HEK293T (cell line): ENCODE measurements at regions not wholly inside any gene's neighbourhood (a gene's known extent, or its start where the extent isn't known, plus 50 kb on each side); places are given as distances from the start of the nearest gene placed in this dataset.

Experiments
- BHLHE40 ChIP-seq: fragments of 450-650 bp; IDR thresholded peaks from 2 replicates; pipeline ENCODE4 v1.6.1; 2016; ENCODE audit warnings: mild to moderate bottlenecking, moderate library complexity, borderline replicate concordance
- FOXA1 ChIP-seq: fragments of 450-650 bp; IDR thresholded peaks from 2 replicates; pipeline ENCODE4 v1.6.1; 2016; ENCODE audit warnings: mild to moderate bottlenecking
- FOXM1 ChIP-seq: fragments of 450-650 bp; IDR thresholded peaks from 2 replicates; pipeline ENCODE4 v1.6.1; 2017; ENCODE audit warnings: mild to moderate bottlenecking, borderline replicate concordance
- SP1 ChIP-seq: fragments of 450-650 bp; IDR thresholded peaks from 2 replicates; pipeline ENCODE4 v1.6.1; 2017
- ZNF384 ChIP-seq: fragments of 450-650 bp; IDR thresholded peaks from 2 replicates; pipeline ENCODE4 v1.6.1; 2016

DNA sequence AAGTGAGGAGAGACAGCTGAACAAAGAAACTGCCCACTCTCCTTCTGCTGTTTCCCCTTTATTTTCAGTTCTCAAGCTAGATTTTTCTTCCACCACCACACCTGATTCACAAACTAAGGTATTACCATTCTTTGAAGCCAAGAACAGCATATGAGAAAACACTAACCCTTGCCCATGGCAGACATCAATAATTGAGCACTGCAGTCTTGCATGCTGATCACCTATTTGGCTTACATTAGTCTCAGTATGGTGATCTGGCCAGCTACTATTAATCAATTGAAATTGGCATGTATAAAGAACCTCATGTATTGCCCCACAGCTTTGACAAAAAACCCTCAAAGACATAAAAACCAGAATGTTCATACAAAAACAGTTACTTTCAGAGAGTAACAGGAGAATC is 166.3 kb downstream of the SAMD5 start:
- TF ChIP-seq FOXM1 (no peak), BHLHE40 (no peak), ZNF384 (no peak), SP1 (no peak), FOXA1 (no peak)
